GM21576 (cell line): ENCODE measurements at regions not wholly inside any gene's neighbourhood (a gene's known extent, or its start where the extent isn't known, plus 50 kb on each side); places are given as distances from the start of the nearest gene placed in this dataset.

ENCODE experiments used
- ATAC-seq: cut with Tn5 transposase; IDR thresholded peaks from one replicate; pipeline ENCODE4 v1.9.1; 2021; ENCODE audit warnings: mild to moderate bottlenecking, moderate library complexity; ENCODE audit not compliant: unreplicated experiment

GRCh38 chr17:77358801-77359200, 218.0 kb downstream of the SEC14L1 start:
- ATAC-seq, result no peak

GRCh38 chr17:77359236-77359635, 218.5 kb downstream of the SEC14L1 start:
- no peak for ATAC-seq

DNA sequence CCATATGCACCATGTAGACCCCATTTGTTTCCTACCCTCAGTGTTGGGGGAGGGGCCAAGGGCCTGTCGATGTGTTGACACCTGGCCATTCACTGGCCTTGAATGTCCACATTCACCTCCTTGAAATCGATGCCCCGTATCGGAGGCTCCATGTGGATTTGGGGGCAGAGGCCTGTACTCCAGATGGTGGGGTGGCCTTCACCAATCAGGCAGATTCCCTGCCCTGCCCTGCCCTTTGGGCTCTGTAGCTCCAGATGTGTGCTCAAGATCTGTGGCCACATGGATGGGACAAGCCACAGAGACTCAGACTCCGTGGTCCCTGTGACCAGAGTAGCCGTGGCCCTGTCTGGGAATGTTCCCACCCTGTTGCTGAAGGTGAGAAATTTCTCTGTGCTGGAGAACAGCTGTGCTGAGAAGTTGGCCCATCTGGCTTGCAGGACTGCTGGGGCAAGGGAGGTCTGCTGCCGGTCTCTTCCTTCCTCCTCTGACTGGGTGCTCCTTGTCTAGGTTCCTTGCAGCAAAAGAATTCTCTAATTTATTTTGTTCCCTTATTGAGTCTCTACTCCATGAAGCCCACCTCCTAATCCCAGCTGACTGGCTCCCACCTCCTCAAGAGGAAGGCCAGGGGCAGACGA, 221.3 kb downstream of the SEC14L1 start:
- no peak for ATAC-seq

- no peak for ATAC-seq
These were observed 223.1 kb downstream of the SEC14L1 start for GRCh38 chr17:77363821-77364361.

DNA sequence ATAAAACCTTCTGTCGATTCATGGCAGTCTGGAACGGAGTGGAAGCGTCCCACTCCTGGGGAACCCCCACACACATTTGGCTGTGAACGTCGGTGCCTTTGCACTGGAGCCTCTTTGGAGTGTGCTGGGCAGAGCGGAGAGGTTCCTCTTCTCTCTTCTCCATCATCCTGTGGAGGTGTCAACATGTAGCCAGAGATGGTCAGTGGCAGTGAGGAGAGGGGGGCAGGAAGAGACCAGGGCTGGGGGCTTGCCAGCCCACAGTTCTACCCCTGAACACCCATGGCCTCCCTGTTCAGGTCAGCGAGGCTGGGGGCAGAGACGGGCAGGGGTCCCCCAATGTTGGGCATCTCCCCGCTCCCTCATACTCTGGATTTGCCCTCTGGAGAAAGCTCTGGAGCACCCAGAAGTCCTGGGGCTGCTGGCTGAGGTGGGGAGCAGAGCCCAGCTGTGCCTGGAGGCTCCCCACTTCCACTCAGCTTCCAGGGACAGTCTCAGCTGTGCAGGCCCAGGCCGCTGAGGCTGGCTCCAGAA, 223.7 kb downstream of the SEC14L1 start:
- ATAC-seq, result no peak

DNA sequence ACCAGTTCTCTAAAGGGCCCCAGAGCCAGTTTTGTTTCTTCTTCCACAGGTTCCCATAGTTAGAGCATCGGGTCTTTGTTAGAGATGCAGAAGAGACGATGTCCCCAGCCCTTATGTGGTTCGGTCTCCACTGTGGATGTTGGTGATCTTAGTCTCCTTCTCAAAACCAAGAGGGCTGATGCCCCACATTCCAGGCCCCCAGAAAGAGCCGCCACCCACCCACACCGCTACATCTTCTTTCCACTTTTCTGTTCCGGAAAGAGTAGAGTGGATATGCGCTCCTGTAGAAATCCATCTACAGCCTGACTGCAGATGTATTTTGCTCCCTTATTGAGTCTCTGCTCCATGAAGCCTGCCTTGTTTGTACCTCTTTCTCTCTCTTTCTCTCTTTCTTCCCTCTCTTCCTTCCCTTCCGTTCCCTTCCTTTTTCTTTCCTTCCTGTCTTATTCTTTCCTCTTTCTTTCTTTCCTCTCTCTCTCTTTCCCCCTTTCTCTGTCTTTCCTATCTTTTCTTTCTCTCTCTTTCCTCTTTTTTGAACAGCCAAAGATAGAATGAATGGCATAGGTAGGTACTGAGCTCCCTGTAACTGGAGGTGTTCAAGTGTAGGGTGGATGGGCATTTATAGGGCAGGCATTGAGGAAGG, 224.3 kb downstream of the SEC14L1 start:
- no peak for ATAC-seq

DNA sequence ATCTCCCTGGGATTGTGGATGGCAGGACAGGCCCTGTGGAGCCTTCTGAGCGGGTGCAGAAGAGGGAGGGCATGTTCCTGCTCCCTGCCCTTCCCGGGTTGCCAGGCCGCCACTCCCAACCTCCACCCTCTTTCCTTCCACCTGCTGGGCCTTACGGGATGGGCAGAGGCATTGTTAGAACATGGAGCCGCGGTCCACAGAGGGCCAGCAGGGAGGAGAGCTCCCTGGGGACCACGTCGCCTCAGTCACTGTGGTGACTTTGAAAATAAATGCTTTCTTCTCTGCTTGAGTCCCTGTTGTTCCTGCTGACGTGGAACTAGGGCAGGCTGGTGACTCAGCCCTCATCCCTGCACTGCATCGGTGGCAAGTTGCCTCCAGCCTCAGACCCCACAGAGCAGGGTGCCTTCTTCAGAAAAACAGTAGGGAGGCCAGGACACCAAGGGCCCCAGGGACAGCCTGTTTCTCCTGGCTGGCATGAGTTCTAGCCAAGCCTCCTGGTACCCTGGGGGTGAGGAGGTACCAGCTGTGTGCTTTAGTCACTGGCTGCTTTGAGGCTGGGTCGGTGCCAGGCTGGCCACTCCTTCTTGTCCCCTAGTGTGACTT, 224.9 kb downstream of the SEC14L1 start:
- no peak for ATAC-seq

- no peak for ATAC-seq
These were observed 225.4 kb downstream of the SEC14L1 start for GRCh38 chr17:77366206-77366557.

- ATAC-seq, result no peak
These were observed 225.9 kb downstream of the SEC14L1 start for GRCh38 chr17:77366558-77367245.

- ATAC-seq, result no peak
These were observed 228.8 kb downstream of the SEC14L1 start for GRCh38 chr17:77369544-77369971.

GRCh38 chr17:77370586-77370985, 229.8 kb downstream of the SEC14L1 start:
- ATAC-seq, result no peak

GRCh38 chr17:77371117-77371887, 230.5 kb downstream of the SEC14L1 start:
- ATAC-seq, result no peak

- no peak for ATAC-seq
These were observed 231.2 kb downstream of the SEC14L1 start for GRCh38 chr17:77371888-77372443.

GRCh38 chr17:77372444-77373298, 231.9 kb downstream of the SEC14L1 start:
- peak; percentile 43 for ATAC-seq

DNA sequence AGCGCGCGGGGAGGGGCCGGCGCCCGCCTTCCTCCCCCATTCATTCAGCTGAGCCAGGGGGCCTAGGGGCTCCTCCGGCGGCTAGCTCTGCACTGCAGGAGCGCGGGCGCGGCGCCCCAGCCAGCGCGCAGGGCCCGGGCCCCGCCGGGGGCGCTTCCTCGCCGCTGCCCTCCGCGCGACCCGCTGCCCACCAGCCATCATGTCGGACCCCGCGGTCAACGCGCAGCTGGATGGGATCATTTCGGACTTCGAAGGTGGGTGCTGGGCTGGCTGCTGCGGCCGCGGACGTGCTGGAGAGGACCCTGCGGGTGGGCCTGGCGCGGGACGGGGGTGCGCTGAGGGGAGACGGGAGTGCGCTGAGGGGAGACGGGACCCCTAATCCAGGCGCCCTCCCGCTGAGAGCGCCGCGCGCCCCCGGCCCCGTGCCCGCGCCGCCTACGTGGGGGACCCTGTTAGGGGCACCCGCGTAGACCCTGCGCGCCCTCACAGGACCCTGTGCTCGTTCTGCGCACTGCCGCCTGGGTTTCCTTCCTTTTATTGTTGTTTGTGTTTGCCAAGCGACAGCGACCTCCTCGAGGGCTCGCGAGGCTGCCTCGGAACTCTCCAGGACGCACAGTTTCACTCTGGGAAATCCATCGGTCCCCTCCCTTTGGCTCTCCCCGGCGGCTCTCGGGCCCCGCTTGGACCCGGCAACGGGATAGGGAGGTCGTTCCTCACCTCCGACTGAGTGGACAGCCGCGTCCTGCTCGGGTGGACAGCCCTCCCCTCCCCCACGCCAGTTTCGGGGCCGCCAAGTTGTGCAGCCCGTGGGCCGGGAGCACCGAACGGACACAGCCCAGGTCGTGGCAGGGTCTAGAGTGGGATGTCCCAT, 232.8 kb downstream of the SEC14L1 start:
- ATAC-seq, result no peak

DNA sequence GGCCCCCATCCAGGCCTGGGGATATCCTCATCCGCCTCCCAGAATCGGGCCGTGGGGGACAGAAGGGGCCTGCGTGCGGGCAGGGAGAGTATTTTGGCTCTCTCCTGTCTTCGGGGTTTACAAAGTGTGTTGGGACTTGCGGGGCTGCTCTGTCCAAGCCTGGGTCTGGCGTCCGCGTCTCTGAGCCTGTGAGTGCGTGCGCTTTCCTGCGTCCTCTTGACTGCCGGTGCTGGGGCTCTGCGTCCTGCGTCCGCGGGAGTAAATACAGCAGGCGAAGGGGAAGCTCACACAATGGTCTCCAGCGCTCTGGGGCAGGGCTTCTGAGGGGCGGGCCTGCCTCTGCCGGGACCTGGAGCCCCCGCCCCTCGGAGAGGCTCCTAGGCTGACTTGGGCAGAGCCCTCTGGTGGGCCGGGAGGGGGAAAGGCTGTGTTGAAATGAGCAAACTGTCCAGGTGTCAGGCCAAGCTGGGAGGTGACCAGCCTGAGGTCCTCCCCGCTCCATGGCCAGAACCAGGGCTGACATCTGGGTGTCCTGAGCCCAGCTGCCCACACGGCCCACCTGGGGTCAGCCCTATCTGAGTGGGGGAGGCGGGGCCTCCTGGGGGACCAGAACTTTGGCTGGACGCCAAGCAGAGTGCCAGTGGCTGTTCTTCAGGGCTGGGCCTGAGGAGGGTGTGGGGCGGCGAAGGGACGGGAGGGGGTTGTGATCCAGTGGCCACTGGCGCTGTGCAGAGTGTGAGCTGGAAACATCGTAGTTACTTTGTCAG, 233.6 kb downstream of the SEC14L1 start:
- ATAC-seq, result no peak

DNA sequence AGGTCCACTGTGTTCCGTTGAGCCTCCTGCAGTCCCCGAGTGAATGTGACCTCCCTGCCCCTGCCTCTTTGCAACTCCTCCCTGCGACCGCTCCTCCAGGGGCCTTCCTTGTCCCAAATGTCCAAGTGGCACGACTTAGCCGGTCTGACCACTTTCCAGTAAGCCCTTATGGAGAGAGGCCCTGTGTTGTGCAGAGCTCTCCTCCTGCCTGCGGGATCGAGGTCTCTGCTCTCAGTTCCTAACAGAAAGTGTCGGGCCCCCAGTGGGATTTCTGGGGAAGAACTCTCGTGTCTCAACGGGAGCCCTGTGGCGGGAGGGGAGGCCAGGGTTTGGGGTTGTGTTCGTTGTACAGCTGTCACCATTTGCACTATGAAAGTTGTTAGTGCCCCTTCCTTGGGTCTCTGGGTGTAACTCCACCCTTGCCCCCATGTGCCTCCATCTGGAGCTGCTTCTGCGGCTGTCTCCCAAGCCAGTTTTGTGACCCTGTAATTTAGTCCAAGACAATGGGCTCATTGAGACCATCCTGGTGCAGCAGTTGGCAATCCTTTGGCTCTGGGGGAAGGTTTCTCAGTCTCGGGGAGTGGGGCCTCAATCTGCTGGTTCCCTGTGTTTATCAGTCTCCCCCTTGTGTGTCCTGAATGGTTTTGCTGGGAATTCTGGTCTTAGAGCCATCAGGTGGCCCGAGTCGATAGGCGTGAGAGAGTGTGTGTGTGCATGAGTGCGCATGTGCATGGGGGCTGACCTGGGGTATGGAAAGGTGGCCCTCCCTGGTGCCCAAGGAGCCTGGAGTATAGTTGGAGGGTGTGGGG, 234.5 kb downstream of the SEC14L1 start:
- no peak for ATAC-seq
